ENCODE measurements at regions not wholly inside any gene's neighbourhood (a gene's known extent, or its start where the extent isn't known, plus 50 kb on each side); places are given as distances from the start of the nearest gene placed in this dataset.

- Histone ChIP-seq H3K36me3 (replicated peaks; ENCODE audit: control insufficient read depth, insufficient read depth, low read length) (no peaks in the 10 kb centered on the region), H3K27me3 (ENCODE audit: control insufficient read depth, insufficient read depth, low read length) (no peaks in the 10 kb centered on the region), H3K4me3 (ENCODE audit: insufficient read depth, low read depth, low read length) (no peak overlapping the region)
- DNase-seq: no peak
Observed at GRCh38 chr3:165642761-165643420, 194.3 kb downstream of the BCHE start.

GRCh38 chr3:165641569-165642310 lies 195.5 kb downstream of the BCHE start:
- Histone ChIP-seq H3K27me3 (ENCODE audit: control insufficient read depth, insufficient read depth, low read length) (no peaks in the 10 kb centered on the region), H3K36me3 (replicated peaks; ENCODE audit: control insufficient read depth, insufficient read depth, low read length) (no peaks in the 10 kb centered on the region), H3K4me3 (ENCODE audit: insufficient read depth, low read depth, low read length) (no peak overlapping the region)
- DNase-seq: no peak

GRCh38 chr3:165640970-165641369 lies 196.3 kb downstream of the BCHE start:
- H3K36me3 ChIP-seq (replicated peaks; ENCODE audit: control insufficient read depth, insufficient read depth, low read length): no peaks in the 10 kb centered on the region
- H3K4me3 ChIP-seq (ENCODE audit: insufficient read depth, low read depth, low read length): no peak overlapping the region
- H3K27me3 ChIP-seq (ENCODE audit: control insufficient read depth, insufficient read depth, low read length): no peaks in the 10 kb centered on the region
- DNase-seq: no peak

- no peaks in the 10 kb centered on the region for H3K27me3 ChIP-seq (ENCODE audit: control insufficient read depth, insufficient read depth, low read length)
- no peaks in the 10 kb centered on the region for H3K36me3 ChIP-seq (replicated peaks; ENCODE audit: control insufficient read depth, insufficient read depth, low read length)
- H3K4me3 ChIP-seq (ENCODE audit: insufficient read depth, low read depth, low read length): no peak overlapping the region
- DNase-seq: no peak
Observed at GRCh38 chr3:165640031-165640430, 197.2 kb downstream of the BCHE start.

- Histone ChIP-seq H3K36me3 (replicated peaks; ENCODE audit: control insufficient read depth, insufficient read depth, low read length) (no peaks in the 10 kb centered on the region), H3K4me3 (ENCODE audit: insufficient read depth, low read depth, low read length) (no peak overlapping the region), H3K27me3 (ENCODE audit: control insufficient read depth, insufficient read depth, low read length) (no peaks in the 10 kb centered on the region)
- DNase-seq: no peak
Observed at GRCh38 chr3:165638034-165638433, 199.2 kb downstream of the BCHE start.

GRCh38 chr3:165636684-165637015 lies 200.6 kb downstream of the BCHE start:
- Histone ChIP-seq H3K36me3 (replicated peaks; ENCODE audit: control insufficient read depth, insufficient read depth, low read length) (no peaks in the 10 kb centered on the region), H3K27me3 (ENCODE audit: control insufficient read depth, insufficient read depth, low read length) (no peaks in the 10 kb centered on the region), H3K4me3 (ENCODE audit: insufficient read depth, low read depth, low read length) (no peak overlapping the region)
- no peak for DNase-seq

GRCh38 chr3:165635791-165636683 lies 201.2 kb downstream of the BCHE start:
- no peaks in the 10 kb centered on the region for H3K27me3 ChIP-seq (ENCODE audit: control insufficient read depth, insufficient read depth, low read length)
- no peak for DNase-seq
- H3K36me3 ChIP-seq (replicated peaks; ENCODE audit: control insufficient read depth, insufficient read depth, low read length): no peaks in the 10 kb centered on the region
- no peak overlapping the region for H3K4me3 ChIP-seq (ENCODE audit: insufficient read depth, low read depth, low read length)

- Histone ChIP-seq H3K27me3 (ENCODE audit: control insufficient read depth, insufficient read depth, low read length) (no peaks in the 10 kb centered on the region), H3K36me3 (replicated peaks; ENCODE audit: control insufficient read depth, insufficient read depth, low read length) (no peaks in the 10 kb centered on the region), H3K4me3 (ENCODE audit: insufficient read depth, low read depth, low read length) (no peak overlapping the region)
- DNase-seq: no peak
Observed at GRCh38 chr3:165624761-165625160, 212.5 kb downstream of the BCHE start.

- DNase-seq: no peak
- no peaks in the 10 kb centered on the region for H3K36me3 ChIP-seq (replicated peaks; ENCODE audit: control insufficient read depth, insufficient read depth, low read length)
- H3K27me3 ChIP-seq (ENCODE audit: control insufficient read depth, insufficient read depth, low read length): no peaks in the 10 kb centered on the region; the same call in 1 of the 2 replicates
- H3K4me3 ChIP-seq (ENCODE audit: insufficient read depth, low read depth, low read length): no peak overlapping the region
Observed at GRCh38 chr3:165622356-165622755, 214.9 kb downstream of the BCHE start.

- no peaks in the 10 kb centered on the region; the same call in 1 of the 2 replicates for H3K27me3 ChIP-seq (ENCODE audit: control insufficient read depth, insufficient read depth, low read length)
- no peak overlapping the region for H3K4me3 ChIP-seq (ENCODE audit: insufficient read depth, low read depth, low read length)
- no peak for DNase-seq
- no peaks in the 10 kb centered on the region for H3K36me3 ChIP-seq (replicated peaks; ENCODE audit: control insufficient read depth, insufficient read depth, low read length)
Observed at GRCh38 chr3:165619069-165619468, 218.2 kb downstream of the BCHE start.

- Histone ChIP-seq H3K4me3 (ENCODE audit: insufficient read depth, low read depth, low read length) (no peak overlapping the region), H3K36me3 (replicated peaks; ENCODE audit: control insufficient read depth, insufficient read depth, low read length) (no peaks in the 10 kb centered on the region), H3K27me3 (ENCODE audit: control insufficient read depth, insufficient read depth, low read length) (no peaks in the 10 kb centered on the region; the same call in 1 of the 2 replicates)
- DNase-seq: no peak
Observed at GRCh38 chr3:165617134-165617533, 220.1 kb downstream of the BCHE start.

- no peak overlapping the region for H3K4me3 ChIP-seq (ENCODE audit: insufficient read depth, low read depth, low read length)
- H3K27me3 ChIP-seq (ENCODE audit: control insufficient read depth, insufficient read depth, low read length): no peaks in the 10 kb centered on the region; the same call in 1 of the 2 replicates
- DNase-seq: no peak
- H3K36me3 ChIP-seq (replicated peaks; ENCODE audit: control insufficient read depth, insufficient read depth, low read length): no peaks in the 10 kb centered on the region
Observed at GRCh38 chr3:165614337-165614736, 222.9 kb downstream of the BCHE start.

GRCh38 chr3:165613014-165613413 lies 224.2 kb downstream of the BCHE start:
- H3K36me3 ChIP-seq (replicated peaks; ENCODE audit: control insufficient read depth, insufficient read depth, low read length): no peaks in the 10 kb centered on the region
- H3K4me3 ChIP-seq (ENCODE audit: insufficient read depth, low read depth, low read length): no peak overlapping the region
- no peaks in the 10 kb centered on the region; the same call in 1 of the 2 replicates for H3K27me3 ChIP-seq (ENCODE audit: control insufficient read depth, insufficient read depth, low read length)
- no peak for DNase-seq

- Histone ChIP-seq H3K27me3 (ENCODE audit: control insufficient read depth, insufficient read depth, low read length) (no peaks in the 10 kb centered on the region), H3K4me3 (ENCODE audit: insufficient read depth, low read depth, low read length) (no peak overlapping the region), H3K36me3 (replicated peaks; ENCODE audit: control insufficient read depth, insufficient read depth, low read length) (no peaks in the 10 kb centered on the region)
- DNase-seq: no peak
Observed at GRCh38 chr3:165607221-165607620, 230.0 kb downstream of the BCHE start.

- Histone ChIP-seq H3K27me3 (ENCODE audit: control insufficient read depth, insufficient read depth, low read length) (no peaks in the 10 kb centered on the region), H3K36me3 (replicated peaks; ENCODE audit: control insufficient read depth, insufficient read depth, low read length) (no peaks in the 10 kb centered on the region), H3K4me3 (ENCODE audit: insufficient read depth, low read depth, low read length) (no peak overlapping the region)
- DNase-seq: no peak
Observed at GRCh38 chr3:165603196-165603595, 234.0 kb downstream of the BCHE start.

All from H7 (cell line).